GM12875 (cell line): ENCODE measurements at regions not wholly inside any gene's neighbourhood (a gene's known extent, or its start where the extent isn't known, plus 50 kb on each side); places are given as distances from the start of the nearest gene placed in this dataset.

Experiments used
- H3K4me3 ChIP-seq: one replicate; pipeline ENCODE4 v1.5.1; 2011; ENCODE audit warnings: low read depth, low read length, control low read depth
- TF ChIP-seq, protein P1 (sequence below): IDR thresholded peaks from 2 replicates; pipeline ENCODE4 v1.5.1; 2011; ENCODE audit warnings: low read depth, mild to moderate bottlenecking, control low read depth, inconsistent platforms, low read length, moderate library complexity, borderline replicate concordance; ENCODE audit not compliant: insufficient read depth

DNA sequence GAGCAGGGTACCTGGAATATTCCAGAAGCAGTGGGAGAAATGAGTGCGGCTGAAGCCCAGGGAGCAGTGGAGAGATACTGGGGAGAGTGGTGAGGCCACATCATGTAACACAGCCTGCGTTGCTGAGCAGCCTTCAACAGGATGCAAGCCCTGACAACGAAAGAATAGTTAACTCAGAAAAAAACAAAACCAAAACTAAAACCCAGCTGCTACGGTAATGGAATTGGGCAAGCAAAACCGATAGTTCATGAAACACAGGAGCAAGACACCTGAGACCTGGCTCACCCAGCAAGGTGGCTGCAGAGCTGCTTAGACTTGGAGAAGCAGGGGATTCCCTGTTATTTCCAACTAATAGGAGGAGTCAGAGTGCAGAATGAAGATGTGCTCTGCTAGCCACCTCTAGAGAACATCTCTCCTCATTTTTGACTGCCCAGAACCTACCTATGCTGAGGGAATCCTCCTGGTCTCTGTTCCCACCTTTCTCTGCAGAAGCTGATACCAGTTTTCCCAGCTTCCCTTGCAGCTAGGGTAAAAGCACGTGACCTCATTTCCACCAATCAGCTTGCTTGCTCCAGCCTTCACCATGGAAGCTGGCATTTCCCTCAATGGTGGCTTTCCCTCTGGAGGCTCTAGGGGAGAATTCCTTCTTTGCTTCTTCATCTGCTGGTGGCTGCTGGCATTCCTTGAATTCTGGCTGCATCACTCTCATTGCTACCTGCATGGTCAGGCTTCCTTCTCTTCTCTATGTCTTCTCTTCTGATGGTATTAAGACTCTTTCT, 59.4 kb upstream of the XYLT1 start:
- TF ChIP-seq, protein P1, sequence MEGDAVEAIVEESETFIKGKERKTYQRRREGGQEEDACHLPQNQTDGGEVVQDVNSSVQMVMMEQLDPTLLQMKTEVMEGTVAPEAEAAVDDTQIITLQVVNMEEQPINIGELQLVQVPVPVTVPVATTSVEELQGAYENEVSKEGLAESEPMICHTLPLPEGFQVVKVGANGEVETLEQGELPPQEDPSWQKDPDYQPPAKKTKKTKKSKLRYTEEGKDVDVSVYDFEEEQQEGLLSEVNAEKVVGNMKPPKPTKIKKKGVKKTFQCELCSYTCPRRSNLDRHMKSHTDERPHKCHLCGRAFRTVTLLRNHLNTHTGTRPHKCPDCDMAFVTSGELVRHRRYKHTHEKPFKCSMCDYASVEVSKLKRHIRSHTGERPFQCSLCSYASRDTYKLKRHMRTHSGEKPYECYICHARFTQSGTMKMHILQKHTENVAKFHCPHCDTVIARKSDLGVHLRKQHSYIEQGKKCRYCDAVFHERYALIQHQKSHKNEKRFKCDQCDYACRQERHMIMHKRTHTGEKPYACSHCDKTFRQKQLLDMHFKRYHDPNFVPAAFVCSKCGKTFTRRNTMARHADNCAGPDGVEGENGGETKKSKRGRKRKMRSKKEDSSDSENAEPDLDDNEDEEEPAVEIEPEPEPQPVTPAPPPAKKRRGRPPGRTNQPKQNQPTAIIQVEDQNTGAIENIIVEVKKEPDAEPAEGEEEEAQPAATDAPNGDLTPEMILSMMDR, result no peak
- H3K4me3 ChIP-seq, result no peak overlapping the region

DNA sequence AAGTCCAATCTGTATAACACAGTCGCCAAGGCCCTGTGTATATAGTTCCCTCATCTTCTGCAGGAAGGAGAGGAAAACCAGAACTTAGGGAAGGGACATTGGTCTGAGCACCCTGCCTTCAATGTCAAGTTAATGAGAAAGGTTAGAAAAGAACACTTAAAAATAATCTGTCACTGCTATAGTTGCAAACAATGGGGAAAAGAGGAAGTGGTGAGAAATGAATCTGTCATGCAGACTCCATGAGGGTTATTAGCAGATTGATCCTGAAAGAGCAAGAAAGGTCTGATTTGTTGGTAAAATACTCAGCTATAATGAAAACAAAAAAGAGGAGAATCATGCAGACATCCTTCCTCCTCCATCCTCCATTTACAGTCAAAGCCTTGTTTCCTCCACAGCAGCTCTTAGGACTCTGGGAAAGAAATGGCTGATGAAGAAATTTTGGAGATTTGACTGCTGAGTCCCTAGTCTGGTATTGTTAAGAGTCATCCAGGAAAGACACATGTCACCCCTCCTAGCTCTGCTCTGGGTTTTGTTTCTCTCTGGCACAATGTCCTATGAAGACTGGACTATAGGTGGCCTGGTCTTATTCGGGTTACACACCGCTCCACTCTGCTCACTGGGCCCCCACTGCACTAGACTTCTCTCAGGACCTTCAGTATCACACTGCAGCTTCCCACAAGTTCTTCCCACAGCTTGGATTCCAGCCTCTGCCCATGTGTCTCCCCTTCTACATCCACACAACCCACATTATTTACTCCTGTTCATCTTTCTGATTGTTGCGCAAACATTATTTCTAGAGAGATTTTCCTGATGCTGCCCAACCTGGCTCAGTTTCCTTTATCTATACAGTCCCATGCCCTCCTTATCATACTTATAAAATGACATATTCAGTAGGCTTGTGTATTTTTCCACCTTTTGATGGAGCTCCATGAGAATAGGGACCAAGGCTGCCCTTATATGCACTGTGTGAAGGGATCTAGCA, 56.5 kb upstream of the XYLT1 start:
- no peak overlapping the region for H3K4me3 ChIP-seq
- TF ChIP-seq, protein P1, result no peak

DNA sequence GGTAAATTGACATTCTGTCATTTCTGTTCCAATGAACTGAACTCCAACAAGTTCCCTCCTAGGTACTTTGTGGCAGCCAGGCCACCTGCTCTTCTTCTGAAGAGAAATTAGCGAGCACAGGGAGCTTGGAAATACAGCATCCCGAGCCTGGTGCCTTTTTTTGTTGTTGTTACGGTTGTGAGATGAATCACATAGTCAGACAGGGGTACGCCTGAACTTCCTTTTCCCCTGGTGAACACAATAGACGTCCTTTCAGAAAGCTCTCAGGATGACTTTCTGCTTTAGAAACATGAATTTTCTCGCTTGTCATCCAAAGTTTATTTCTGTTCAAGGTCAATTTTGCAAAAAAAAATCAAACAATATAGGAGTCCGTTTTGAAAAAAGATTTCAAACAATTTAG, 53.9 kb upstream of the XYLT1 start:
- TF ChIP-seq, protein P1, result no peak
- no peak overlapping the region for H3K4me3 ChIP-seq

DNA sequence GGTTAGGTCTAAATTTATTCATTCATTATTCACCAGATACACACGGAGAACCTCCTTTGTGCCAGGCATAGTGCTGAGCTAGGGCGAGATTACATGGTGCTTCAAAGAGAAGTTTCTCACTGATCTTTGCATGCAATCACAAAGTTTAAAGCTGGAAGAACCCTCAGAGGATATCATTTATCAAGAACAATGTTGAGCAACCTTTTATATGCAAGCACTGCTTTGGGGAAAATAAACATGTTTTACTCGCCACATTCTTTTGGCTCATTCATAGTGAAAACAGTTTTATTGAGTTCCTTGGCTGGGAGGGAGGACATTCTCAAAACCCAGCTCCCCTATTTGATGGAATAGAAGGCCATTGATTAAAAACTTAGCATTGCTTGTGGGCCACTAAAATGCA, 49.8 kb upstream of the XYLT1 start:
- H3K4me3 ChIP-seq, result no peak overlapping the region
- TF ChIP-seq, protein P1, result no peak
